A549 (cell line): ENCODE measurements at regions not wholly inside any gene's neighbourhood (a gene's known extent, or its start where the extent isn't known, plus 50 kb on each side); places are given as distances from the start of the nearest gene placed in this dataset.

Source experiments
- ATAC-seq, 2 experiments: fragments of 200-7000 bp in 1 of 2; fragments of >200 bp in 1 of 2; cut with Nextera tagmentation in 1 of 2; cut with Tn5 transposase in 1 of 2; 3 replicates each; pipeline versions ENCODE4 v1.8.0 to v1.9.1; 2018 to 2020; ENCODE audit warnings: mild to moderate bottlenecking in 1 of 2, moderate library complexity in 1 of 2
- CTCF ChIA-PET: fragments of 300-600 bp; sonication (Branson Sonifier 250); formaldehyde crosslinking; extraction: SDS; loops from one replicate; lab custom pipeline; 2021; ENCODE audit warnings: antibody characterized with exemption, inconsistent platforms; lab: Yijun Ruan, JAX
- POLR2A ChIA-PET: fragments of 350-600 bp; formaldehyde crosslinking; extraction: SDS; loops from one replicate; lab custom pipeline; 2021; ENCODE audit warnings: antibody characterized with exemption, inconsistent platforms; lab: Yijun Ruan, JAX
- DNase-seq, 2 experiments: peaks; one replicate each; pipeline versions ENCODE4 v3.0.0 to v3.0.0-alpha.2; 2011 to 2016; ENCODE audit warnings: low read depth in 1 of 2, low spot score in 1 of 2
- FAIRE-seq: peaks from 2 replicates; lab custom pipeline; 2011; peaks lifted over from hg19 to GRCh38; lab: Jason Lieb, UNC
- H3K27ac ChIP-seq, 2 experiments: fragments of >200 bp; sonication (Bioruptor Twin); formaldehyde crosslinking; 3 replicates each; pipeline ENCODE4 v1.5.1; 2016 to 2017
- H3K4me1 ChIP-seq: fragments of >200 bp; sonication (Bioruptor Twin); formaldehyde crosslinking; 3 replicates; pipeline ENCODE4 v1.6.1; 2016
- H3K4me2 ChIP-seq: fragments of >200 bp; sonication (Bioruptor Twin); formaldehyde crosslinking; 3 replicates; pipeline ENCODE4 v1.6.1; 2016
- H3K4me3 ChIP-seq: fragments of >200 bp; sonication (Bioruptor Twin); formaldehyde crosslinking; 3 replicates; pipeline ENCODE4 v1.5.1; 2016
- H3K9me3 ChIP-seq: fragments of >200 bp; sonication (Bioruptor Twin); formaldehyde crosslinking; 3 replicates; pipeline ENCODE4 v1.6.1; 2016
- BCL3 ChIP-seq: fragments of >200 bp; sonication (Bioruptor Twin); formaldehyde crosslinking; IDR thresholded peaks from 3 replicates; pipeline ENCODE4 v1.6.1; 2016
- CBX2 ChIP-seq: fragments of 200-600 bp; sonication (generic); IDR thresholded peaks from 2 replicates; pipeline ENCODE4 v1.6.1; 2016; ENCODE audit warnings: low read depth, mild to moderate bottlenecking, borderline replicate concordance
- CEBPB ChIP-seq, 2 experiments: fragments of >200 bp in 1 of 2; sonication (Bioruptor Twin) in 1 of 2; formaldehyde crosslinking in 1 of 2; IDR thresholded peaks; 2 replicates each; pipeline ENCODE4 v1.6.1; 2012 to 2016
- CHD4 ChIP-seq: fragments of 200-600 bp; sonication (generic); IDR thresholded peaks from 2 replicates; pipeline ENCODE4 v1.6.1; 2016; ENCODE audit warnings: antibody characterized with exemption, mild to moderate bottlenecking, borderline replicate concordance
- EHF ChIP-seq: fragments of 250-450 bp; sonication (Bioruptor Pico); IDR thresholded peaks from 2 replicates; pipeline ENCODE4 v1.5.0; 2020; ENCODE audit warnings: mild to moderate bottlenecking
- EP300 ChIP-seq, 2 experiments: fragments of >200 bp; sonication (Bioruptor Twin); formaldehyde crosslinking; IDR thresholded peaks; 2 replicates in 1 of 2; 3 replicates in 1 of 2; pipeline ENCODE4 v1.6.1; 2016 to 2017
- ESRRA ChIP-seq: fragments of 150-350 bp; IDR thresholded peaks from 2 replicates; pipeline ENCODE4 v1.6.1; 2014; ENCODE audit warnings: mild to moderate bottlenecking, low read length, borderline replicate concordance
- FOSB ChIP-seq: fragments of 250-450 bp; sonication (Bioruptor Pico); IDR thresholded peaks from 2 replicates; pipeline ENCODE4 v1.5.0; 2020; ENCODE audit warnings: mild to moderate bottlenecking, moderate library complexity
- GATA3 ChIP-seq: IDR thresholded peaks from 2 replicates; pipeline ENCODE4 v1.6.1; 2012; ENCODE audit warnings: borderline replicate concordance
- HMGXB4 ChIP-seq: fragments of 250-450 bp; sonication (Bioruptor Pico); IDR thresholded peaks from 2 replicates; pipeline ENCODE4 v1.5.0; 2021; ENCODE audit warnings: mild to moderate bottlenecking, moderate library complexity, borderline replicate concordance
- HOXB13 ChIP-seq: fragments of 250-450 bp; sonication (Bioruptor Pico); IDR thresholded peaks from 2 replicates; pipeline ENCODE4 v1.5.0; 2020; ENCODE audit warnings: low read depth, mild to moderate bottlenecking, moderate library complexity
- JUN ChIP-seq, 2 experiments: fragments of >200 bp; sonication (Bioruptor Twin); formaldehyde crosslinking; IDR thresholded peaks; 2 replicates in 1 of 2; 3 replicates in 1 of 2; pipeline ENCODE4 v1.6.1; 2016 to 2017
- KDM5A ChIP-seq: fragments of 200-600 bp; sonication (generic); IDR thresholded peaks from 2 replicates; pipeline ENCODE4 v1.6.1; 2016; ENCODE audit warnings: antibody characterized with exemption, mild to moderate bottlenecking
- MAFK ChIP-seq: fragments of 450-650 bp; IDR thresholded peaks from 2 replicates; pipeline ENCODE4 v1.6.1; 2014; ENCODE audit not compliant: partially characterized antibody
- MAZ ChIP-seq: fragments of 150-350 bp; IDR thresholded peaks from 2 replicates; pipeline ENCODE4 v1.6.1; 2014; ENCODE audit warnings: antibody characterized with exemption, low read depth, low read length, borderline replicate concordance
- PHF8 ChIP-seq: fragments of 200-600 bp; sonication (generic); IDR thresholded peaks from 2 replicates; pipeline ENCODE4 v1.6.1; 2016; ENCODE audit warnings: low read depth, mild to moderate bottlenecking, antibody characterized with exemption, moderate library complexity, borderline replicate concordance
- RARB ChIP-seq: fragments of 250-450 bp; sonication (Bioruptor Pico); IDR thresholded peaks from 2 replicates; pipeline ENCODE4 v1.8.0; 2021; ENCODE audit warnings: mild to moderate bottlenecking, moderate library complexity
- RCOR1 ChIP-seq: fragments of 150-350 bp; IDR thresholded peaks from 2 replicates; pipeline ENCODE4 v1.6.1; 2014; ENCODE audit warnings: antibody characterized with exemption, low read length, low read depth
- REST ChIP-seq: fragments of 200-600 bp; sonication (generic); IDR thresholded peaks from 2 replicates; pipeline ENCODE4 v1.6.1; 2016; ENCODE audit warnings: antibody characterized with exemption, mild to moderate bottlenecking, moderate library complexity
- RNF2 ChIP-seq: fragments of 200-600 bp; sonication (generic); IDR thresholded peaks from 2 replicates; pipeline ENCODE4 v1.6.1; 2016; ENCODE audit warnings: low read depth, mild to moderate bottlenecking, antibody characterized with exemption, moderate library complexity, borderline replicate concordance
- SMC3 ChIP-seq: fragments of >200 bp; sonication (Bioruptor Twin); formaldehyde crosslinking; IDR thresholded peaks from 3 replicates; pipeline ENCODE4 v1.6.1; 2018; ENCODE audit warnings: inconsistent platforms
- SREBF2 ChIP-seq: fragments of 450-650 bp; IDR thresholded peaks from 2 replicates; pipeline ENCODE4 v1.6.1; 2014; ENCODE audit warnings: mild to moderate bottlenecking, moderate library complexity
- TFCP2L1 ChIP-seq: fragments of 250-450 bp; sonication (Bioruptor Pico); IDR thresholded peaks from 2 replicates; pipeline ENCODE4 v1.5.0; 2021; ENCODE audit warnings: mild to moderate bottlenecking
- ZC3H11A ChIP-seq: fragments of 450-650 bp; IDR thresholded peaks from 2 replicates; pipeline ENCODE4 v1.6.1; 2014; ENCODE audit warnings: antibody characterized with exemption, mild to moderate bottlenecking
- ZFP36 ChIP-seq: fragments of 450-650 bp; IDR thresholded peaks from 2 replicates; pipeline ENCODE4 v1.6.1; 2014; ENCODE audit warnings: borderline replicate concordance; ENCODE audit not compliant: partially characterized antibody
- ZNF302 ChIP-seq: fragments of 250-450 bp; sonication (Bioruptor Pico); IDR thresholded peaks from 2 replicates; pipeline ENCODE4 v1.9.0; 2021; ENCODE audit warnings: inconsistent platforms, mild to moderate bottlenecking, moderate library complexity
- WGBS: methylation state at CpG from one replicate; pipeline ENCODE4 v1.1.6; 2017; ENCODE audit errors: missing lambda C conversion rate; 5-methylcytosine and 5-hydroxymethylcytosine counted together

- peak; percentile 67 for FAIRE-seq
- CTCF ChIA-PET: interaction anchor here (0.6 kb wide), 1 partner anchor 11 kb away, joined by 3 read pairs; no protein-coding TSS in a partner anchor
These were observed 669.2 kb downstream of the TNS3 start for GRCh38 chr7:46912692-46913091.

GRCh38 chr7:46909601-46910051 lies 672.3 kb downstream of the TNS3 start:
- ChIA-PET POLR2A (no interaction called here), CTCF (interaction anchor here (1.2 to 1.3 kb wide), 2 partner anchors 9 to 57 kb away, joined by 3 to 5 read pairs; no protein-coding TSS in a partner anchor)
- Histone ChIP-seq H3K4me2 (no peak overlapping the region), H3K4me1 (no peaks in the 10 kb centered on the region), H3K9me3 (peaks cover 3% of the 10 kb centered on the region; the same call in 1 of the 3 replicates), H3K27ac (no peak overlapping the region), H3K4me3 (no peak overlapping the region)
- no peak for TF ChIP-seq RCOR1
- no peak for TF ChIP-seq CBX2
- no peak for TF ChIP-seq SMC3
- no peak for TF ChIP-seq MAFK
- no peak for TF ChIP-seq HOXB13
- TF ChIP-seq ZNF302 (CRISPR knock-in tag): no peak
- TF ChIP-seq ZFP36: no peak
- TF ChIP-seq RNF2: no peak
- TF ChIP-seq SREBF2: no peak
- TF ChIP-seq BCL3: no peak
- TF ChIP-seq RARB (CRISPR knock-in tag): no peak
- TF ChIP-seq EHF (CRISPR knock-in tag): no peak
- no peak for DNase-seq
- 37% methylated on average over 7 of the region's 7 CpGs for WGBS
- no peak for ATAC-seq
- FAIRE-seq: no peak

More at GRCh38 chr7:46912692-46913091, 669.2 kb downstream of the TNS3 start:
- ATAC-seq: no peak
- Histone ChIP-seq H3K9me3 (peaks cover 3% of the 10 kb centered on the region; the same call in 1 of the 3 replicates), H3K4me1 (no peaks in the 10 kb centered on the region), H3K4me3 (no peak overlapping the region), H3K4me2 (no peak overlapping the region), H3K27ac (no peak overlapping the region)
- no peak for DNase-seq
- WGBS: 28% methylated on average over 2 of the region's 2 CpGs
- TF ChIP-seq RNF2 (no peak), EP300 (IDR thresholded peaks at IDR 0.05) (no peak), ZC3H11A (no peak), REST (no peak), CEBPB (IDR thresholded peaks at IDR 0.05) (no peak), GATA3 (no peak), SREBF2 (no peak), HMGXB4 (no peak), KDM5A (no peak), SMC3 (no peak), ZNF302 (CRISPR knock-in tag) (no peak), CHD4 (no peak), MAZ (no peak), PHF8 (no peak), FOSB (CRISPR knock-in tag) (no peak), JUN (IDR thresholded peaks at IDR 0.05) (no peak), HOXB13 (no peak), EHF (CRISPR knock-in tag) (no peak), ESRRA (no peak), TFCP2L1 (no peak)
- POLR2A ChIA-PET: no interaction called here
